ENCODE measurements at regions not wholly inside any gene's neighbourhood (a gene's known extent, or its start where the extent isn't known, plus 50 kb on each side); places are given as distances from the start of the nearest gene placed in this dataset.
"Not testable (repeated sequence)": the region's sequence is repeated elsewhere in the genome, so short reads cannot be mapped to it uniquely, and the experiment has no call there.

GRCh38 chr10:27298522-27298850 lies 57.9 kb upstream of the ACBD5 start:
- not testable (repeated sequence) for TF ChIP-seq POLR2A, CTCF (IDR thresholded peaks at IDR 0.05)
